Activated CD8-positive, alpha-beta T cell treated with anti-CD3 and anti-CD28 coated beads for 36 hours (primary cell): ENCODE measurements at regions not wholly inside any gene's neighbourhood (a gene's known extent, or its start where the extent isn't known, plus 50 kb on each side); places are given as distances from the start of the nearest gene placed in this dataset.

Source experiments
- ATAC-seq: fragments of 200-7000 bp; cut with Tn5 transposase; one replicate; pipeline ENCODE4 v1.10.0; 2021; ENCODE audit warnings: mild to moderate bottlenecking, moderate library complexity
- CTCF ChIA-PET: fragments of 350-600 bp; sonication (Branson Sonifier 250); formaldehyde crosslinking; loops from one replicate; lab custom pipeline; 2021; ENCODE audit warnings: antibody characterized with exemption; lab: Charles Lee
- POLR2A ChIA-PET: fragments of 350-600 bp; sonication (Branson Sonifier 250); formaldehyde crosslinking; loops from one replicate; lab custom pipeline; 2021; ENCODE audit warnings: antibody characterized with exemption; lab: Charles Lee
- DNase-seq: peaks from one replicate; pipeline ENCODE4 v3.0.0-alpha.2; 2020
- H3K27ac Mint-ChIP-seq: one replicate; pipeline ENCODE4 v1.8.0; 2021; ENCODE audit warnings: mild to moderate bottlenecking, mixed read lengths
- H3K27me3 Mint-ChIP-seq: one replicate; pipeline ENCODE4 v1.8.0; 2021; ENCODE audit warnings: mixed read lengths
- H3K36me3 Mint-ChIP-seq: one replicate; pipeline ENCODE4 v1.8.0; 2021; ENCODE audit warnings: low read depth, mixed read lengths
- H3K4me1 Mint-ChIP-seq: one replicate; pipeline ENCODE4 v1.8.0; 2021; ENCODE audit warnings: low read depth, mixed read lengths
- H3K4me3 Mint-ChIP-seq: one replicate; pipeline ENCODE4 v1.8.0; 2021; ENCODE audit warnings: mild to moderate bottlenecking, moderate library complexity, mixed read lengths
- H3K9me3 Mint-ChIP-seq: one replicate; pipeline ENCODE4 v1.8.0; 2021; ENCODE audit warnings: mixed read lengths
- intact Hi-C: fragments of 100-400 bp; cut with micrococcal nuclease; formaldehyde crosslinking; loops from one replicate; pipeline ENCODE4 v1.10.0; 2022
- TF ChIP-seq, protein P1 (sequence below): fragments of 200-600 bp; IDR thresholded peaks from one replicate; pipeline ENCODE4 v1.8.0; 2022; ENCODE audit warnings: antibody characterized with exemption, mild to moderate bottlenecking

DNA sequence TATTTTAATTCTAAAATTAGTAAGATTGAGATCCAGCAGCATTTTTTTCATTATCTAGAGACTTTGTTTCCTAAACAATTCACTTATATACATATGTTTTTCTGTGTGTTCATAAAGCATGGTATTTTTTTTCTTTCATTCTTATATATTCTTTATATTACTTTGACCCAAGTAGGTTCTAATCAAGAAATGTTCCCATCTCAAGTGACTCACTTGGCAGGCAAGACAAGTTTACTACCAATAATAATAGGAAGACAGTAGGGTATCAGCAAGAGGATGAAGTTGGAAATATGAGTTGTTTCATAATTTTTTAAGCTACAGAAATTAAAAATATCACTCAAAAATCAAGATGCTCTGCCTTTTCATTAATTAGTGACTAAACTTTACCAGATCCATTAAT, 613.4 kb upstream of the ATP2B1 start:
- Mint-ChIP-seq H3K27me3 (peaks cover 3% of the 10 kb centered on the region), H3K9me3 (no peaks in the 10 kb centered on the region), H3K36me3 (no peaks in the 10 kb centered on the region), H3K4me1 (no peaks in the 10 kb centered on the region), H3K4me3 (no peak overlapping the region), H3K27ac (no peak overlapping the region)
- intact Hi-C loops, result no loop called here
- ATAC-seq (no peak), DNase-seq (no peak)
- POLR2A ChIA-PET, result no interaction called here
- TF ChIP-seq, protein P1, sequence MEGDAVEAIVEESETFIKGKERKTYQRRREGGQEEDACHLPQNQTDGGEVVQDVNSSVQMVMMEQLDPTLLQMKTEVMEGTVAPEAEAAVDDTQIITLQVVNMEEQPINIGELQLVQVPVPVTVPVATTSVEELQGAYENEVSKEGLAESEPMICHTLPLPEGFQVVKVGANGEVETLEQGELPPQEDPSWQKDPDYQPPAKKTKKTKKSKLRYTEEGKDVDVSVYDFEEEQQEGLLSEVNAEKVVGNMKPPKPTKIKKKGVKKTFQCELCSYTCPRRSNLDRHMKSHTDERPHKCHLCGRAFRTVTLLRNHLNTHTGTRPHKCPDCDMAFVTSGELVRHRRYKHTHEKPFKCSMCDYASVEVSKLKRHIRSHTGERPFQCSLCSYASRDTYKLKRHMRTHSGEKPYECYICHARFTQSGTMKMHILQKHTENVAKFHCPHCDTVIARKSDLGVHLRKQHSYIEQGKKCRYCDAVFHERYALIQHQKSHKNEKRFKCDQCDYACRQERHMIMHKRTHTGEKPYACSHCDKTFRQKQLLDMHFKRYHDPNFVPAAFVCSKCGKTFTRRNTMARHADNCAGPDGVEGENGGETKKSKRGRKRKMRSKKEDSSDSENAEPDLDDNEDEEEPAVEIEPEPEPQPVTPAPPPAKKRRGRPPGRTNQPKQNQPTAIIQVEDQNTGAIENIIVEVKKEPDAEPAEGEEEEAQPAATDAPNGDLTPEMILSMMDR, result no peak
- CTCF ChIA-PET, result no interaction called here

DNA sequence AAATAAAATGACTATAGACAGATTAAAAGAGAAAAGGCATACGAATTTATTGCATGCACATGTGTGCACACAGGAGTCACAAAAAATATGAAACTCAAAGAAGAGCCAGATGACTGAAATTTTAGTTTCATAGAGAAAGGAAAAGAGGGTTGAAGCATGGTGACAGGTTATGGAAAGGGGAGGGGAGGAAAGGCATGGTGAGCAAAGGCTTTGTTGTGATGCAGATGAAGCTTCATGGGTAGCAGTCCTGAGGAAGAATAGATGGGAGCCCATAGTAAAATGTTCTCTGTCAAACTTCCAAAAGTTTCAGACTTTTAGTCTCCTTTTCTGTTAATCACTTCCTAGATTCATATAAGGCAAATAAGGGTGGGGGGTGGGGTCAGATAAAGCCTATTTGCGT, 612.7 kb upstream of the ATP2B1 start:
- POLR2A ChIA-PET, result no interaction called here
- no peak for DNase-seq

DNA sequence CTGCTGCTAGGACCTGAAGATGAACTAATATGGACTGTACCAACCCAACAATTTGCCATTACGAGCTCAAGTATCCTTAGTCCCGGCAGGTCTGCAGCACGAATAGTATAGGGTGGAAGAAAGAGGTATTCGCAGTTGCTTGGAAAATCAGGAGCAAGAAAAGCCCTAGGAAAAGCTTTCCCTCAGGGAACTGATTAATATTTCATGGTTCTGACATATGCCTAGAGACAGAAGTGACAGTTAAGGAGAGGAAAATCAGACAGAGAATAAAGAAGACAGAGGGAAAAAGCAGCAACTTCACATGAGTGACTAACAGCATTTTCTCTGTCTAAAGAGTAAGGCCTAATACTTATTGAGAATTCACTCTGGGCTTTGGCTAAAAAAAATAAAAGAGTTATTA, 602.9 kb upstream of the ATP2B1 start:
- H3K27me3 Mint-ChIP-seq, result peaks cover 2% of the 10 kb centered on the region
- TF ChIP-seq, protein P1, result no peak
- no peak overlapping the region for H3K27ac Mint-ChIP-seq
- POLR2A ChIA-PET, result no interaction called here
- no peaks in the 10 kb centered on the region for H3K9me3 Mint-ChIP-seq
- H3K36me3 Mint-ChIP-seq, result no peaks in the 10 kb centered on the region
- intact Hi-C loops, result no loop called here
- no peaks in the 10 kb centered on the region for H3K4me1 Mint-ChIP-seq
- H3K4me3 Mint-ChIP-seq, result no peak overlapping the region
- CTCF ChIA-PET, result no interaction called here
- ATAC-seq, result no peak
- no peak for DNase-seq

More for the DNA sequence above, 612.7 kb upstream of the ATP2B1 start:
- Mint-ChIP-seq H3K4me3 (no peak overlapping the region), H3K27ac (no peak overlapping the region), H3K36me3 (no peaks in the 10 kb centered on the region), H3K27me3 (peaks cover 3% of the 10 kb centered on the region), H3K4me1 (no peaks in the 10 kb centered on the region), H3K9me3 (no peaks in the 10 kb centered on the region)
- no peak for ATAC-seq
- intact Hi-C loops, result no loop called here
- TF ChIP-seq, protein P1, result no peak
- CTCF ChIA-PET, result no interaction called here

DNA sequence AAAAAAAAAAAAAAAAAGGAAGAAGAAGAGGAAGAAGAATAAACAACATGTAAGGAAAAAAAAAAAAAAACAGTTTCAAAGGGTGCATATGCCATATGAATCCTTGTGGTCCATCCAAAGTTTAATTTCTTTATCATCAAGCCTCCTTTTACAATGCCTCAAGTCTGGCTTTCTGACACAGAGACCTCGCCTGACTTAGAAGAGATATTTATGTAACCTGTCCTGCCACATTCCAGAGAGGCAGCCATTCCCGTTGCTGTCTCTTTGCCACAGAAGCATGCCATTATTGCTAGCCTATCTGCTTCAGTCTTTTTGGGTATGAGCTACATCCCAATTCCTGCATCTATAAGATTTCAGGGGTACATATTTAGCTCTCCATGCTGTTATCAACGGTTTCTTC, 596.7 kb upstream of the ATP2B1 start:
- no peak overlapping the region for H3K4me3 Mint-ChIP-seq
- CTCF ChIA-PET, result no interaction called here
- ATAC-seq, result no peak
- no peak for DNase-seq
- POLR2A ChIA-PET, result no interaction called here
- no peaks in the 10 kb centered on the region for H3K36me3 Mint-ChIP-seq
- intact Hi-C loops, result no loop called here
- TF ChIP-seq, protein P1, result no peak
- H3K27me3 Mint-ChIP-seq, result peaks cover 2% of the 10 kb centered on the region
- H3K9me3 Mint-ChIP-seq, result no peaks in the 10 kb centered on the region
- no peaks in the 10 kb centered on the region for H3K4me1 Mint-ChIP-seq
- H3K27ac Mint-ChIP-seq, result no peak overlapping the region

DNA sequence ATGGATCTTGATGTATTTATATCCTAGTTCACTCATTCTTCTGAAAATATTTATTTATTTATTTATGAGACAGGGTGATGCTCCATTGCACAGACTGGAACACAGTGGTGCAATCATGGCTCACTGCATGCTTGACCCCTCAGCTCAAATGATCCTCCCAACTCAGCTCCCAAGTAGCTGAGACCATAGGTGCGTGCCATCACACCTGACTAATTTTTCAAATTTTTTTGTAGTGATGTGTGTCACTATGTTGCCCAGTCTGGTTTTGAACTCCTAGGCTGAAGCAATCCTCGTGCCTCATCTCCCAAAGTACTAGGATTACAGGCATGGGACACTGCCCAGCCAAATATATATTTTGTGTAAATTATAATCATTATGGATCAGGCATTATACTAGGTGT, 595.6 kb upstream of the ATP2B1 start:
- intact Hi-C loops, result no loop called here
- Mint-ChIP-seq H3K4me1 (peaks cover 5% of the 10 kb centered on the region), H3K27me3 (peaks cover 2% of the 10 kb centered on the region), H3K9me3 (no peaks in the 10 kb centered on the region), H3K4me3 (no peak overlapping the region), H3K36me3 (no peaks in the 10 kb centered on the region), H3K27ac (no peak overlapping the region)
- no peak for DNase-seq
- POLR2A ChIA-PET, result no interaction called here
- CTCF ChIA-PET, result no interaction called here
- TF ChIP-seq, protein P1, result no peak
- ATAC-seq, result no peak
